ENCODE measurements at regions not wholly inside any gene's neighbourhood (a gene's known extent, or its start where the extent isn't known, plus 50 kb on each side); places are given as distances from the start of the nearest gene placed in this dataset.

GRCh38 chr6:4192173-4192572 is 56.8 kb upstream of the ECI2 start:
- TF ChIP-seq, protein P1, sequence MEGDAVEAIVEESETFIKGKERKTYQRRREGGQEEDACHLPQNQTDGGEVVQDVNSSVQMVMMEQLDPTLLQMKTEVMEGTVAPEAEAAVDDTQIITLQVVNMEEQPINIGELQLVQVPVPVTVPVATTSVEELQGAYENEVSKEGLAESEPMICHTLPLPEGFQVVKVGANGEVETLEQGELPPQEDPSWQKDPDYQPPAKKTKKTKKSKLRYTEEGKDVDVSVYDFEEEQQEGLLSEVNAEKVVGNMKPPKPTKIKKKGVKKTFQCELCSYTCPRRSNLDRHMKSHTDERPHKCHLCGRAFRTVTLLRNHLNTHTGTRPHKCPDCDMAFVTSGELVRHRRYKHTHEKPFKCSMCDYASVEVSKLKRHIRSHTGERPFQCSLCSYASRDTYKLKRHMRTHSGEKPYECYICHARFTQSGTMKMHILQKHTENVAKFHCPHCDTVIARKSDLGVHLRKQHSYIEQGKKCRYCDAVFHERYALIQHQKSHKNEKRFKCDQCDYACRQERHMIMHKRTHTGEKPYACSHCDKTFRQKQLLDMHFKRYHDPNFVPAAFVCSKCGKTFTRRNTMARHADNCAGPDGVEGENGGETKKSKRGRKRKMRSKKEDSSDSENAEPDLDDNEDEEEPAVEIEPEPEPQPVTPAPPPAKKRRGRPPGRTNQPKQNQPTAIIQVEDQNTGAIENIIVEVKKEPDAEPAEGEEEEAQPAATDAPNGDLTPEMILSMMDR (IDR thresholded peaks at IDR 0.05) = no peak
- TF ChIP-seq EP300 (IDR thresholded peaks at IDR 0.05; ENCODE audit: low read depth) (no peak), POLR2AphosphoS5 (IDR thresholded peaks at IDR 0.05) (no peak), POLR2A (IDR thresholded peaks at IDR 0.05) (no peak)

All from transverse colon (tissue), 4 donors.